Astrocyte of the spinal cord (primary cell): ENCODE measurements at regions not wholly inside any gene's neighbourhood (a gene's known extent, or its start where the extent isn't known, plus 50 kb on each side); places are given as distances from the start of the nearest gene placed in this dataset.

Experiments used
- DNase-seq: peaks from one replicate; pipeline ENCODE4 v3.0.0; 2011; ENCODE audit warnings: low read depth, low spot score
- H3K4me3 ChIP-seq: 2 replicates; pipeline ENCODE4 v1.5.1; 2011; ENCODE audit warnings: low read depth, mild to moderate bottlenecking, low read length, moderate library complexity
- in situ Hi-C: cut with HindIII; loops from 2 replicates; pipeline ENCODE4 v1.10.0; 2017; ENCODE audit warnings: low sequenced_read_pairs
- TF ChIP-seq, protein P1 (sequence below): IDR thresholded peaks from 2 replicates; pipeline ENCODE4 v1.5.1; 2012; ENCODE audit warnings: low read depth, mild to moderate bottlenecking, low read length, inconsistent platforms

DNA sequence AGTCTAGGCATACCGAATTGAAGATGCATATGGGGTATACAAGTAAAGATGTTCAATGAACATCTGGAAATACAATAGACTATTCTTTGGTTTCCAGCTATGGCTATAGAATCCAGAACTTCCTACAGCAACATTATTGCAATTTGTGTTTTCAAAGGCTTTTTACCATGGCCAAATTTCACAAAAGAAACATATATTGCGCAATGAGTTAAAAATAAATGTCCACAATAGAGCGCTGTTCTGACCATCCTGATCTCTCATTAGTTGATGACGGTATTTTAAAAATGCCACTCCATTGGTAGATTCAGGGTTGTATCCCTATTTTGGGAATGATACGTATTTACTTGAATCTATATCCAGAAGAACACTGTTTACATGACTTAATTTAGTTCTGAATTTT, 139.2 kb downstream of the LINC00632 start:
- TF ChIP-seq, protein P1, sequence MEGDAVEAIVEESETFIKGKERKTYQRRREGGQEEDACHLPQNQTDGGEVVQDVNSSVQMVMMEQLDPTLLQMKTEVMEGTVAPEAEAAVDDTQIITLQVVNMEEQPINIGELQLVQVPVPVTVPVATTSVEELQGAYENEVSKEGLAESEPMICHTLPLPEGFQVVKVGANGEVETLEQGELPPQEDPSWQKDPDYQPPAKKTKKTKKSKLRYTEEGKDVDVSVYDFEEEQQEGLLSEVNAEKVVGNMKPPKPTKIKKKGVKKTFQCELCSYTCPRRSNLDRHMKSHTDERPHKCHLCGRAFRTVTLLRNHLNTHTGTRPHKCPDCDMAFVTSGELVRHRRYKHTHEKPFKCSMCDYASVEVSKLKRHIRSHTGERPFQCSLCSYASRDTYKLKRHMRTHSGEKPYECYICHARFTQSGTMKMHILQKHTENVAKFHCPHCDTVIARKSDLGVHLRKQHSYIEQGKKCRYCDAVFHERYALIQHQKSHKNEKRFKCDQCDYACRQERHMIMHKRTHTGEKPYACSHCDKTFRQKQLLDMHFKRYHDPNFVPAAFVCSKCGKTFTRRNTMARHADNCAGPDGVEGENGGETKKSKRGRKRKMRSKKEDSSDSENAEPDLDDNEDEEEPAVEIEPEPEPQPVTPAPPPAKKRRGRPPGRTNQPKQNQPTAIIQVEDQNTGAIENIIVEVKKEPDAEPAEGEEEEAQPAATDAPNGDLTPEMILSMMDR, result no peak
- no peak for DNase-seq
- H3K4me3 ChIP-seq, result no peak overlapping the region
- in situ Hi-C loops, result no loop called here

DNA sequence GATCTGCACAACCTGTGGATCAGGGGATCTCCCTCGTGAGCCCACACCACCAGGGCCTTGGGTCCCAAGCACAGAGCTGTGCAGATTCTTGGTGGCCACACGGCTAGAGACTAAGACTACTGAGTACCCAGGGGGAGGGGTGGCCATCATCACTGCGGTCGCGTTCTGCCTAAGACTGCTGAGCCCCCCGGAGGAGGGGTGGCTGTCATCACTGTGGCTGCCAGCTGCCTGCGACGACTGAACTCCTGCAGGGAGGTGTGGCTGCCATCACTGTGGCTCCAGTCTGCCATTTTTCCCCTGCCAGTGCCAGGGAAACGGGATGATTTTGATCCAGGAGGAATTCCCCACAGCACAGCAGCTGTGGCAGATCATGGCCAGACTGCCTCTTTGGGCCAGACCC, 141.7 kb upstream of the SPANXB1 start:
- DNase-seq, result no peak

DNA sequence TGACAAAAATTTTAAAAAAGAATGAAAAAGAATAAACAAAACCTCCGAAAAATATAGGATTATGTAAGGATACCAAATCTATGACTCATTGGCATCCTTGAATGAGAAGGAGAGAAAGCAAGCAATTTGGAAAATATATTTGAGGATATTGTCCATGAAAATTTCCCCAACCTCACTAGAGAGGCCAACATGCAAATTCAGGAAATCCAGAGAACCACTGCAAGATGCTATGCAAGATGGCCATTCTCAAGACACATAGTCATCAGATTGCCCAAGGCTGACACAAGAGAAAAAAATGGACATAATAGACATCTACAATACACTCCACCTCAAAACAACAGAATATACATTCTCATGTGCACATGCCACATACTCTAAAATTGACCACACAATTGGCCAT, 135.9 kb upstream of the SPANXB1 start:
- in situ Hi-C loops, result no loop called here
- TF ChIP-seq, protein P1, result no peak
- H3K4me3 ChIP-seq, result no peak overlapping the region
- DNase-seq, result no peak

More for the DNA sequence above, 141.7 kb upstream of the SPANXB1 start:
- no peak overlapping the region for H3K4me3 ChIP-seq
- TF ChIP-seq, protein P1, result no peak
- in situ Hi-C loops, result no loop called here

DNA sequence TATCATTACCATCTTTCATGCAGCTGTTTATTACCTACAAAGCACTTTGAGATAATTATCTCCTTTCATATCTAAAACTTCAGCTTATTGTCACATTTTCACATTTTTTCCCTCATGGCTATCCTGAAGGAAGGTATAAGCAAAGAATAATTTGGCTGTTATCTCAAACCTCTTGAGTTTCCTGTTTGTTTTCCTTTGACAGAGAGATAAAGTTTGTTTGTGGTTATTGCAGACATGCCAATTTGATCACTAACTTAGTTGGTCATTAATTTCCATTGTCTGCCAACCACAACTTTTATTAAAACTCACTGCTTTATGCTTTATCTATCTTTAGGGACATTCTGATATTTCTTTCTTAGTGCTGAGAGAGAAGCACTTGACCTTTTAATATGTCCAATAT, 89.8 kb upstream of the SPANXB1 start:
- no peak overlapping the region for H3K4me3 ChIP-seq
- in situ Hi-C loops, result no loop called here
- no peak for DNase-seq
- TF ChIP-seq, protein P1, result no peak

DNA sequence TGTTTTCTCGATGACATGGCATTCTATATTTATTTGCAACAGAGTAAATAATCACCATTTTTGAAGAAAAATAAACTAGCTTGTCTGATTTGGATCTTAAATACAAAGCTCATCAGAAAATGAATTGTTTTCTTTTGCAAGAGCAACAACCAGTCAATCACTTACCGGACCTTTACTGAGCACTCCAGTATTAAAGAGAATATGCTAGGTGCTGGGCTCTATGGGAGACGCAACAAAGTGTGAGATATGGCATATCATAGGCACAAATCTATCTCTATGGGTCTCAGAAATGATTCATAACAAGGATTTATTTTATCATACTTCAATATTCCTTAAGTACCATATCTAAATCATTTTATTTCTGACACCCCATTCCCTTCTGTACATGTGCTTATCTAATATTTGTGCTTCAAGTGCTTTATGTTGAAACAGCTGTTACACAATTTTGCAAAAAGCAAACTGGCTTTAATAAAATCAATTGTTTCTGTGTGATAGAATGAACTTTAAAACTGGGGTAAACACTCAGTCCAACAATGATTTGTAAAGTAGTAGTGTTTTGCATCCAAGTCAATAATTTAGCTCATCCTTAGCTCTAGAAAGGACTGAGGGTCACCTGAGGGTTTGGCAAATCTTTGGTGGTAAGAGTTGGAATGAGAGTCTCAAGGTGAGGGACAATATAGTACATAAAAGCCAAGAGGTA, 88.4 kb upstream of the SPANXB1 start:
- DNase-seq, result no peak
- no peak overlapping the region for H3K4me3 ChIP-seq
- TF ChIP-seq, protein P1, result no peak
- in situ Hi-C loops, result no loop called here

DNA sequence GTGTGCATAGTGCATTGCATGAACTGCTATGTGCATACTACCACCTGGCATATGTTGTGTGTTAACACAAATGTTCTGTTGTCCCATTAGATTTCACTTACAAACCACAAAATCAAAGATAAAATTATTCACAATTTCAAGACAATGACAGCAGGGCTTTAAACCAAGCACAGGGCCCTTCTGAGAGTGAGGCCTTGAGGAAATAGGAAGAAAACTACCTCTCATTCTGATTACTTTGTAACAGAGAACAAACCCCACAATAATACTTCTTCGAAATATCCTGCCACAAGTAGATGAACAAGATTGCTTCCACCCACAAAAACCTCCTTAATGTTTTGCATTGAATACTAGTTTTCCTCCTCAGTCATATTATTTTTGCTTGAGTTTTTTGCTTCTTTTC, 85.5 kb upstream of the SPANXB1 start:
- H3K4me3 ChIP-seq, result no peak overlapping the region
- no peak for DNase-seq
- TF ChIP-seq, protein P1, result no peak
- in situ Hi-C loops, result no loop called here
